ENCODE measurements at regions not wholly inside any gene's neighbourhood (a gene's known extent, or its start where the extent isn't known, plus 50 kb on each side); places are given as distances from the start of the nearest gene placed in this dataset.

GRCh38 chr13:44308352-44308751 lies 65.3 kb upstream of the SERP2 start:
- TF ChIP-seq CTCF (IDR thresholded peaks at IDR 0.05 in 4 of 5, conservative IDR thresholded peaks at IDR 0.05 in 1 of 5), result no peak
- TF ChIP-seq POLR2A (IDR thresholded peaks at IDR 0.05), result no peak
